ENCODE measurements at regions not wholly inside any gene's neighbourhood (a gene's known extent, or its start where the extent isn't known, plus 50 kb on each side); places are given as distances from the start of the nearest gene placed in this dataset.

- DNase-seq (ENCODE audit: low read depth in 1 of 2, low spot score in 1 of 2) (no peak), ATAC-seq (no peak), FAIRE-seq (no peak)
- no peaks in the 10 kb centered on the region for H3K4me1 ChIP-seq
- H3K4me2 ChIP-seq = no peak overlapping the region
- H3K27ac ChIP-seq = no peak overlapping the region
- CTCF ChIA-PET = no interaction called here
- H3K9me3 ChIP-seq = no peaks in the 10 kb centered on the region
- POLR2A ChIA-PET = no interaction called here
- H3K4me3 ChIP-seq = no peak overlapping the region
- TF ChIP-seq BHLHE40 (IDR thresholded peaks at IDR 0.05; ENCODE audit: low read depth, low read length) (no peak), ATOH8 (CRISPR knock-in tag; IDR thresholded peaks at IDR 0.05; ENCODE audit: low read depth) (no peak), POLR2A (IDR thresholded peaks at IDR 0.05; ENCODE audit: low read length) (no peak), FOXS1 (CRISPR knock-in tag; IDR thresholded peaks at IDR 0.05) (no peak), HES2 (IDR thresholded peaks at IDR 0.05) (no peak), KDM1A (IDR thresholded peaks at IDR 0.05; ENCODE audit: low read depth) (no peak), EHMT2 (IDR thresholded peaks at IDR 0.05; ENCODE audit: low read depth) (no peak), BCL3 (IDR thresholded peaks at IDR 0.05) (no peak), MYC (IDR thresholded peaks at IDR 0.05; ENCODE audit: borderline replicate concordance, low read length) (no peak), CTCF (IDR thresholded peaks at IDR 0.05) (no peak), EHF (CRISPR knock-in tag; IDR thresholded peaks at IDR 0.05) (no peak), HOXB5 (CRISPR knock-in tag; IDR thresholded peaks at IDR 0.05) (no peak), TFCP2L1 (CRISPR knock-in tag; IDR thresholded peaks at IDR 0.05) (no peak), ZC3H11A (IDR thresholded peaks at IDR 0.05) (no peak), ZFP36 (IDR thresholded peaks at IDR 0.05; ENCODE audit: borderline replicate concordance, partially characterized antibody) (no peak)
- 0% methylated on average over 1 of the region's 1 CpG for WGBS (ENCODE audit: missing lambda C conversion rate)
Observed at GRCh38 chr2:126843081-126843480, 55.6 kb upstream of the TEX51 start.

GRCh38 chr2:126846241-126846640 is 52.4 kb upstream of the TEX51 start:
- no peak overlapping the region for H3K4me2 ChIP-seq
- no peaks in the 10 kb centered on the region for H3K4me1 ChIP-seq
- DNase-seq (ENCODE audit: low read depth in 1 of 2, low spot score in 1 of 2) (no peak), ATAC-seq (no peak), FAIRE-seq (no peak)
- no peak overlapping the region for H3K4me3 ChIP-seq
- POLR2A ChIA-PET = no interaction called here
- no peaks in the 10 kb centered on the region for H3K9me3 ChIP-seq
- WGBS (ENCODE audit: missing lambda C conversion rate) = 74% methylated on average over 4 of the region's 4 CpGs
- no peak overlapping the region for H3K27ac ChIP-seq
- TF ChIP-seq EHMT2 (IDR thresholded peaks at IDR 0.05; ENCODE audit: low read depth) (no peak), RNF2 (IDR thresholded peaks at IDR 0.05; ENCODE audit: borderline replicate concordance, low read depth) (no peak), USF2 (IDR thresholded peaks at IDR 0.05) (no peak), MAFK (IDR thresholded peaks at IDR 0.05; ENCODE audit: partially characterized antibody) (no peak)
- CTCF ChIA-PET = no interaction called here
